HL-60 (cell line): ENCODE measurements at regions not wholly inside any gene's neighbourhood (a gene's known extent, or its start where the extent isn't known, plus 50 kb on each side); places are given as distances from the start of the nearest gene placed in this dataset.

ENCODE experiments used
- CTCF ChIP-seq: IDR thresholded peaks from one replicate; pipeline ENCODE4 v1.5.1; 2011; ENCODE audit warnings: low read length, control low read depth, inconsistent platforms; ENCODE audit not compliant: insufficient read depth
- REST ChIP-seq: IDR thresholded peaks from 2 replicates; pipeline ENCODE4 v1.6.1; 2012; ENCODE audit warnings: low read depth; ENCODE audit not compliant: insufficient replicate concordance

GRCh38 chr1:9451081-9451480 lies 88.2 kb upstream of the SLC25A33 start:
- no peak for TF ChIP-seq CTCF
- no peak for TF ChIP-seq REST
